ENCODE measurements at regions not wholly inside any gene's neighbourhood (a gene's known extent, or its start where the extent isn't known, plus 50 kb on each side); places are given as distances from the start of the nearest gene placed in this dataset.

DNA sequence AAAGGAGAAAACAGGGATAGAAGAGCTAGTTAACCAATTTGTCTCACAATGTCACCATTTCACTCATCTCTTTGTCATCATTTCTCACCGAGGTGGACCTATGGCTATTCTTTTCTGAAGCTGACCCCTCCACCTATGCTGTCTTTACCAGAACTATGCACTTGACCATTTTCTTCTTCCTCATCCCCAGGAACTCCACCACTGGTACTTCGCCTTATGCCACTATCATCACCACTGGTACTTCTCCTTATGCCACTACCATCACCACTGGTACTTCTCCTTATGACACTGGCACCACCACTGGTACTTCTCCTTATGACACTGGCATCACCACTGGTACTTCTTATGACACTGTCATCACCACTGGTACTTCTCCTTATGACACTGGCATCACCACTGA lies 745.8 kb upstream of the CHAC2 start:
- Histone ChIP-seq H3K27me3 (no peaks in the 10 kb centered on the region), H3K27ac (no peak overlapping the region), H3K36me3 (no peaks in the 10 kb centered on the region), H3K9me3 (no peaks in the 10 kb centered on the region), H3K4me3 (no peak overlapping the region), H3K4me1 (ENCODE audit: insufficient read depth) (no peaks in the 10 kb centered on the region)
- intact Hi-C loops (cut with DNase I), result no loop called here
- DNase-seq, result no peak
- TF ChIP-seq EP300 (IDR thresholded peaks at IDR 0.05) (no peak), POLR2A (IDR thresholded peaks at IDR 0.05) (no peak)
- TF ChIP-seq, protein P1, sequence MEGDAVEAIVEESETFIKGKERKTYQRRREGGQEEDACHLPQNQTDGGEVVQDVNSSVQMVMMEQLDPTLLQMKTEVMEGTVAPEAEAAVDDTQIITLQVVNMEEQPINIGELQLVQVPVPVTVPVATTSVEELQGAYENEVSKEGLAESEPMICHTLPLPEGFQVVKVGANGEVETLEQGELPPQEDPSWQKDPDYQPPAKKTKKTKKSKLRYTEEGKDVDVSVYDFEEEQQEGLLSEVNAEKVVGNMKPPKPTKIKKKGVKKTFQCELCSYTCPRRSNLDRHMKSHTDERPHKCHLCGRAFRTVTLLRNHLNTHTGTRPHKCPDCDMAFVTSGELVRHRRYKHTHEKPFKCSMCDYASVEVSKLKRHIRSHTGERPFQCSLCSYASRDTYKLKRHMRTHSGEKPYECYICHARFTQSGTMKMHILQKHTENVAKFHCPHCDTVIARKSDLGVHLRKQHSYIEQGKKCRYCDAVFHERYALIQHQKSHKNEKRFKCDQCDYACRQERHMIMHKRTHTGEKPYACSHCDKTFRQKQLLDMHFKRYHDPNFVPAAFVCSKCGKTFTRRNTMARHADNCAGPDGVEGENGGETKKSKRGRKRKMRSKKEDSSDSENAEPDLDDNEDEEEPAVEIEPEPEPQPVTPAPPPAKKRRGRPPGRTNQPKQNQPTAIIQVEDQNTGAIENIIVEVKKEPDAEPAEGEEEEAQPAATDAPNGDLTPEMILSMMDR (IDR thresholded peaks at IDR 0.05), result no peak
- 91 to 97% (median 94%) methylated on average over 2 of the region's 2 CpGs for WGBS, 3 donors

DNA sequence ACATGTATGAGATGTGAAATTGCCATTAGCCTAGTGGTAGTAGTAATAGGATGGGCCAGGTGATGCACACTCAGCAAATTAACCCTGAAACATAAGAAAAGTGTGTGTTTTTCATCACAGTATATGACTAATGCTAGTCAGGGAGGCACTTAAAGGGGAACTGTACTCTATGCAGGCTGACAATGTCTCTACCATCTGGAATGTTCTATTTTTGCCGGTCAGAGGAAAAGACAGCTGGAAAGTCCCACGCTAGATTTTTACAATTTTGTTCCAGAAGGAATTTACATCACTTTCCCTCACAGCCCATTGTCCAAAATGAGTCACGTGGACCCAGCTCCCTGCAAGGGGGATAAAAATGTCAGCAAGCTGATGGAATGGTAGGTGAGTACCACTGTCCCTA lies 746.3 kb upstream of the CHAC2 start:
- no peak for TF ChIP-seq EP300 (IDR thresholded peaks at IDR 0.05)
- TF ChIP-seq POLR2A (IDR thresholded peaks at IDR 0.05), result no peak
- TF ChIP-seq, protein P1 (IDR thresholded peaks at IDR 0.05), result no peak
- intact Hi-C loops (cut with DNase I), result no loop called here
- no peak for DNase-seq
- no peak overlapping the region for H3K4me3 ChIP-seq
- H3K27ac ChIP-seq, result no peak overlapping the region
- H3K4me1 ChIP-seq (ENCODE audit: insufficient read depth), result no peaks in the 10 kb centered on the region
- 33 to 45% (median 45%) methylated on average over 3 of the region's 3 CpGs for WGBS, 3 donors
- H3K9me3 ChIP-seq, result no peaks in the 10 kb centered on the region
- no peaks in the 10 kb centered on the region for H3K36me3 ChIP-seq
- H3K27me3 ChIP-seq, result no peaks in the 10 kb centered on the region

DNA sequence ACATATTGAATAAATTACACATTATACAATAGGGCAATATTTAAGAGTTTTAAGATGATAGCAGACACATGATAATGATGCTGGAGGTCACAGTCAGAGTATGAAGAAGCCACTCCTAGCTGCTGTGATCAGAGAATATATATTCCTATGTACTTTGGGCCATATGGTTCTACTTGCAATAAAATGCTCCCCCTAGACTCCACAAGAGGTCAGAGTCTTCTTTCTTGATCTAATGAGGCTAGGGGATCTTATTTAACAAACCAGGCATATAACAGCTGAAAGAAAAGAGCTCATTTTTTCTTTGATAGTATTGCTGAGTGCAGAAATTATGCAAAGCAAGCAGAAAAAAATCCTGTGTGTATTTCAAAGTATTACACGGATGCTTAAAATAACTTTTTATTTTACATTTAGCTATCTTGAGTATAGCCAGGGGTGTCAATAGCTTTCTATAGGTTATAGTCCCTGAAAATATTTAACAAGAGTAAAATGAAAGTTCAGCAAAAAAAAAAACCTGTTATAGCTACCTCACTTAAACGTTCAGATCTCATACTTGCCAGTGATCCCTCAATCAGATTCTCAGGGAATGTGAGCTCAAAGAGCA lies 748.7 kb upstream of the CHAC2 start:
- TF ChIP-seq EP300 (IDR thresholded peaks at IDR 0.05) (no peak), POLR2A (IDR thresholded peaks at IDR 0.05) (no peak)
- TF ChIP-seq, protein P1 (IDR thresholded peaks at IDR 0.05), result no peak
- Histone ChIP-seq H3K36me3 (no peaks in the 10 kb centered on the region), H3K27me3 (no peaks in the 10 kb centered on the region), H3K27ac (no peak overlapping the region), H3K4me3 (no peak overlapping the region), H3K9me3 (no peaks in the 10 kb centered on the region), H3K4me1 (ENCODE audit: insufficient read depth) (no peaks in the 10 kb centered on the region)
- no peak for DNase-seq
- WGBS, 3 donors, result 7 to 12% (median 10%) methylated on average over 2 of the region's 2 CpGs
- intact Hi-C loops (cut with DNase I), result no loop called here

DNA sequence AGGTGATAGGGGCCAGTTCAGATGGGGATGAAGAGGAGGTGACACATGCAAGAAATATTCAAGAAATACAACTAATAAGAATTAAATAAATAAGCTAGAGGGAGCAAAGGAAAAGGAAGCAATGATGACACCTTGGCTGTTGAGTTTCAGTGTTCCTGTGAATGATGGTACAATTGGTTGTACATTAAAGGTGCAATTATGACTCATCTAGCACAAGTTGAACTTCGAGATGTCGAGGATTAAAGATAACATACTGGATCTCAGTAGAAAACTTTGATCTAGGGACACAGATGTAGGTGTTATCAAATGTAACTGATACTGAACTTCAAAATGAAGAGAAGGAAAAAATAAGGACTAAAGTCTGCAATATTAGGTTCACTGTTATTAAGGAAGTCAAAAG lies 760.6 kb upstream of the CHAC2 start:
- TF ChIP-seq, protein P1 (IDR thresholded peaks at IDR 0.05), result no peak
- TF ChIP-seq EP300 (IDR thresholded peaks at IDR 0.05) (no peak), POLR2A (IDR thresholded peaks at IDR 0.05) (no peak)

More for the DNA sequence above, 760.6 kb upstream of the CHAC2 start:
- DNase-seq, result no peak
- no peak overlapping the region for H3K4me3 ChIP-seq
- H3K36me3 ChIP-seq, result no peaks in the 10 kb centered on the region
- no peaks in the 10 kb centered on the region for H3K9me3 ChIP-seq
- 61 to 81% (median 77%) methylated on average over 2 of the region's 2 CpGs for WGBS, 3 donors
- no peaks in the 10 kb centered on the region for H3K27me3 ChIP-seq
- intact Hi-C loops (cut with DNase I), result no loop called here
- no peak overlapping the region for H3K27ac ChIP-seq
- H3K4me1 ChIP-seq (ENCODE audit: insufficient read depth), result no peaks in the 10 kb centered on the region
